Activated CD4-positive, CD25-positive, alpha-beta regulatory T cell treated with anti-CD3 and anti-CD28 coated beads, Interleukin-2, amount 50 U/mL, for 72 hours (primary cell): ENCODE measurements at regions not wholly inside any gene's neighbourhood (a gene's known extent, or its start where the extent isn't known, plus 50 kb on each side); places are given as distances from the start of the nearest gene placed in this dataset.

ENCODE experiments used
- DNase-seq: peaks from one replicate; pipeline ENCODE4 v3.0.0; 2021

DNA sequence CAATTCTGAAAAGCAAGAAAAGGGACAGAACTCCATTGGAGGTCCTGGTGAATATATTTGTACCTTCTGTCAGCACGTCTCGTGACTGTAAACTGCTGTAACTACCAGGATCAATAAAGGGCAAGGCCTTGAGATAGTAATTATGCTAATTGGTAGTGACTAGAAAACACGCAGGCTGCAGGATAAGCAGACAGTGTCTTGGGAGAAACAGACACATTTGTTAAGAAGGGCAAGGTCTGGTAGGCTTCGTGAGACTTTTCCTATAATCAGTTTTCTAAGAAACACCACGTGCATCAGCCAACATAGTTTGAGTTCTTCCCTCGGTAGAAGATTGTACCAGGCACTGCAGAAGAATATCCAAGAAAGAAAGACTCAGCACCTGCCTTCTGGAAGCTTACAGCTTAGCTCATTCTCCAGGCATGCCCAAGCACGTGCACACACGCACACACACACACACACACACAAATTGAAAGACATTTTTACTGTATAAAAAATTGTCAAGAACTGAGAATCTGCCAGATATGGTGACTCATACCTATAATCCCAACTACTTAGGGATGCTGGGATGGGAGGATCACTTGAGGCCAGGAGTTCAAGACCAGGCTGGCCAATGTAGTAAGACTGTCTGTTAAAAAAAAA, 167.0 kb upstream of the SASH1 start:
- DNase-seq: no peak

GRCh38 chr6:148177589-148178233, 164.9 kb upstream of the SASH1 start:
- peak; percentile 36 for DNase-seq

- DNase-seq: no peak
Observed at GRCh38 chr6:148179786-148180185, 162.9 kb upstream of the SASH1 start.

DNA sequence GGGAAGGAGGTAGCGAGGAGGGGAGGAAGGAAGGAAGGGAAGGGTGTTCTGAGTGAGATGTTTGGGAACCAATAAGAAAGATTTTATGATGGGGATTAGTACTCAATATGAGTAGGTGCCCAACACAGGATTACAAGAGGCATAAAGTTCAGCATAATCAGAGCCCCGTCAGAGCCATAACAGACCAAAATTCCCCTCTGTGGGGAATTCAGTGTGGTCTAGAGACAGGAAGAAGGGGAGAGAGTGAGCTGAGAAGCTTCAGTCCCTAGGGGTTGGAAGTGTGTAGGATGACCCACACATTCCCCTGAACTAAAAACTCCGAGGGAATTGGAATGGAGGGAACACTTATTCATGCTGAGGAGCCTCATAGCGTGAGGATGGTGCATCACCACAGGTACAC, 160.3 kb upstream of the SASH1 start:
- no peak for DNase-seq

- no peak for DNase-seq
Observed at GRCh38 chr6:148183776-148184175, 158.9 kb upstream of the SASH1 start.

- DNase-seq: no peak
Observed at GRCh38 chr6:148186916-148187315, 155.7 kb upstream of the SASH1 start.

- no peak for DNase-seq
Observed at GRCh38 chr6:148192310-148192709, 150.3 kb upstream of the SASH1 start.

- DNase-seq: no peak
Observed at GRCh38 chr6:148193063-148193680, 149.5 kb upstream of the SASH1 start.

DNA sequence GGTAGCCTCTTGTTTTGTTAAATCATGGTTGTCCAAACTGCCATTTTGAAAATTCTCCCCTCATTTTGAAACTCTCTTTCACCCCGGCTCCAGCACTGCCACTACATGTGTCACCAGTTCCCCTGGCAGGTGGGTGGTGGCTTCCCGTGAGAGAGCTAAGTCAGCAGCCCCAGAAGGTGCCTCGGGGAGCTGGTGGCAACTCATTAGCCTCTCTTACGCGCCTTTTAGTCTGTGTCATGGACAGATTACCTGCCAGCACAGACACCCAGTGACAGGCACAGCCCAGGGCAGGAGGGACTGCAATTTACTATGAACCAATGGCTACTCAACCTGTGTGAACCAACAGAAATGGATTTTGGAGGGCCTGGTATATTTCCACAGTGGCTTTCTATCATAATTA, 147.1 kb upstream of the SASH1 start:
- no peak for DNase-seq

- no peak for DNase-seq
Observed at GRCh38 chr6:148199584-148199983, 143.1 kb upstream of the SASH1 start.

DNA sequence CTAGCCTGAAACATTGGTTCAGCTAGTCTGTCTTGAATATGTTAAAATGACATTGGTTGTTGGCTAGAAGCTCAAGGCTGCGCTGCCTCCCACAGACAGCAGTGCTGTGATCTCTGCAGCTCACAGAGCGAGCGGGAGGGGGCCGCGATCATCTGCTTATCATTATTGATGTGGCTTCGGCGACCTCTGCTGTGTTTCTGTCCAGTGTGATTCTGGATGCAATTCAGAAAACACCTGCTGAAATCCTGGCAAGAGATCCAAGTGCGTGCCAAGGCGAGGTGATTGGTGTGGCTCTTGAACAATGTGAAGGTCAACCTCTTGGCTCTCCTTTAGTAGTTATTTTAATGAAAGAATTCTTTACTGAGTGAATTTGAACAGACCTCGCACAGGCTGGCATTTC, 142.3 kb upstream of the SASH1 start:
- DNase-seq: no peak

GRCh38 chr6:148200781-148201180, 141.9 kb upstream of the SASH1 start:
- no peak for DNase-seq

GRCh38 chr6:148203281-148203925, 139.2 kb upstream of the SASH1 start:
- DNase-seq: no peak

GRCh38 chr6:148203970-148204369, 138.7 kb upstream of the SASH1 start:
- no peak for DNase-seq

- DNase-seq: no peak
Observed at GRCh38 chr6:148208298-148208697, 134.3 kb upstream of the SASH1 start.

- no peak for DNase-seq
Observed at GRCh38 chr6:148211777-148212324, 130.8 kb upstream of the SASH1 start.

- no peak for DNase-seq
Observed at GRCh38 chr6:148212366-148212765, 130.3 kb upstream of the SASH1 start.

DNA sequence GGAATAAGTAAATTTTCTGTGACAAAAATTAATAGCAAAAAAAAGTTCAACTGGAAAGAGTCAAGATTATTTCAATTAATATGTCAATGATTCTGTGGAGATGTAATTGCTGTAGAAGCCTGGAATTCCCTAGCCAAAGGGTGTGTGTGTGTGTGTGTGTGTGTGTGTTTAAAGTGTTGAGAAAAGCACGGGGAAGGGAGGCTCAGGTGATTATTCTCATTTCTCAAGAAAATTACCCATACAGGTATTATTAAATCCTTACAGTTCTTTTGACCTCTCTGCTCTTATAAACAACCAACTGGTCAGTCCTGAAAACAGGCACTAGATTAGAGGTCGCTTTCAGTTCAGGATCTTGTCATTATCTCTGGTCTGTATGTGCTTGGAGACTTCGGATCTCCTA, 129.3 kb upstream of the SASH1 start:
- DNase-seq: no peak

DNA sequence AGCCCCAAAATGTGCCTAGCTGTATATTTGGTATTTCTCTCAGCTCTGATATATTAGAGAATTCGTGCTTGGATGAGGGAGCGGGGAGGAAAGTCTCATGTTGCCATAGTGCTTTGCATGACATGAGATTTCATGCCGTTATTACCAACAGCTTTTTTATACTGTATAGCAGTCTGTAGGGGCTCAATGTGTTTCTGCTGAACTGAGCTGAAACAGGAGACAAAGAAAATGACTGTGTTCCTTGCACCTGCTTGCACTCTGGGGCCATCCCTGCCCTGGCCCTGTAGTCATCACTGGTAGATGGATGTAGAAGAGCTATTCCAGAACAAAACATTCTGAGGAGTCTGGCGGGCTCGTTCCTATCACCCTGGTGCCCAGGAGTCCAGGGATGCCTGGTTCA, 128.0 kb upstream of the SASH1 start:
- no peak for DNase-seq

DNA sequence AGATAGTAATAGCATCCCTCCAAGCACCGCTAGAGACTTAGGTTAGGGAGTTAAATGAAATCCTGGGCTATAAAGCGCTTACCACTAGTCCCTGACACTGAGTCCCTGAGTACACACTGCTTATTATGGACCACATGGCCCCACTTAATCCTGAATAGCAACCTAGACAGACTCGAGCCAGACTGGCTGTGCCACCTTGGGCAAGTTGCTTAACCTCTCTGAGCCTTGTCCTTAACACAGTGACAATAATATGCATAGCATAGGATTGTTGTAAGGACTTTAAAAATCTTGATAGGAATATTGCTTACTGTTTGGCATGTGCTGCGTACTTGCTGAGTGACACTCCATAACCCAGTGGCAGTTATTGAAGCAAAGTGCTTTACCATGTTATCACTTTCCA, 125.6 kb upstream of the SASH1 start:
- DNase-seq: no peak

GRCh38 chr6:148217921-148218320, 124.7 kb upstream of the SASH1 start:
- no peak for DNase-seq

DNA sequence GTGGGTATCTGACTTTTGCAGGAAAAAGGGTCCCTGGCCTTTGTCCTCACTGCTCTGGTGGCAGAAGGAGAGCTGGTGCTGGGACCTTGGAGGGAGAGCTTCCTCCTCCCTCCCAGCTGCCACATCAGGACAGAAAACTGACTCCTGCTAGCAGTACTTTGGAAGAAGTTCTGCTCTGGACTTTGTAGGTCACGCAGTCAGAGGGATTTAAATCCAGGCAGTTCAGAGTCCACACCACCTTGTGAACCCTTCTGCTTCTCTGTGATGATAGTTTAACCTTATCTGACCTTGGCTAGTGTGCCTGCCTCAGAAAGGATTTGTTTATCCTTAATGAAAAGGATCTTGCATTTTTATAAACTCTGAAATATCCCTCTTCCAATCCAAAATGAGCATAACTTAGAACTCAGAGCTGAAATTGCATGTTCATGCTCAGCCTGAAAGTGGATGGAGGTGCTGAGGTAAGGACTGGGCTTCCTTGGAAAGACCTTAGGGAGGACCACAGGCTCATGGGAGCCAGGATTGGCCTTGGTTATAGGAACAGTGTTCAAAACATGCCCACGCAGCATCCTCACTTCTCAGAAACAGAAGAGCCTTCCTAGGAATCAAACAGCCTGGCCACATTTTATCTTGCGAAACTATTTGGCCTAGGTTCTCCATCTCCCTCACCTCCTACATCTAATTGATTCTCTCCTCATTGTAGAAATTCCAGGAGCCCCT, 123.9 kb upstream of the SASH1 start:
- no peak for DNase-seq
